ENCODE measurements at regions not wholly inside any gene's neighbourhood (a gene's known extent, or its start where the extent isn't known, plus 50 kb on each side); places are given as distances from the start of the nearest gene placed in this dataset.
"Not testable (repeated sequence)": the region's sequence is repeated elsewhere in the genome, so short reads cannot be mapped to it uniquely, and the experiment has no call there.

GRCh38 chr9:65444943-65445342, 159.9 kb upstream of the FOXD4L5 start:
- TF ChIP-seq CTCF (IDR thresholded peaks at IDR 0.05; ENCODE audit: low read depth, low read length, missing control alignments), result no peak
- no peak for DNase-seq (ENCODE audit: extremely low read depth, low read depth)
- H3K4me3 ChIP-seq (replicated peaks; ENCODE audit: low read depth, low read length), result no peak overlapping the region

DNA sequence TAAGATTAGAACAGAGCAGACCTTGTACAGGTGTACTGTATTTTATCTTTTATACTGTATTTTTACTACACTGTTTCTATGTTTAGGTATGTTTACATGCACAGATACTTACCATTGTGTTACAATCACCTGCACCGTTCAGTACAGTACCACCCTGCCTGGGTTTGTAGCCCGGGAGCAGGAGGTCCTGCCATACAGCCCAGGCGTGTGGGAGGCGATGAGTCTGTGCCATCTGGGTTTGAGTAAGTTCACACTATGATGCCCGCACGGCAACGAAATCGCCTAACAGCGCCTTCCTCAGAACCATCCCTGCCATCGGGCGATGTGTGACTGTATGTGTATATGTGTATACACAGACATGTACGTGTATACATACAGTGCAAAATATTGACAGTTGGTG, 157.1 kb upstream of the FOXD4L5 start:
- DNase-seq (ENCODE audit: extremely low read depth, low read depth); H3K4me3 ChIP-seq (replicated peaks; ENCODE audit: low read depth, low read length): not testable (repeated sequence)

- not testable (repeated sequence) for DNase-seq (ENCODE audit: extremely low read depth, low read depth); H3K4me3 ChIP-seq (replicated peaks; ENCODE audit: low read depth, low read length)
Measured at GRCh38 chr9:65441324-65441920, 156.4 kb upstream of the FOXD4L5 start.

- H3K4me3 ChIP-seq (replicated peaks; ENCODE audit: low read depth, low read length), result no peak overlapping the region
- no peak for TF ChIP-seq CTCF (IDR thresholded peaks at IDR 0.05; ENCODE audit: low read depth, low read length, missing control alignments)
- no peak for DNase-seq (ENCODE audit: extremely low read depth, low read depth)
Measured at GRCh38 chr9:65437724-65438123, 152.7 kb upstream of the FOXD4L5 start.

- no peak for TF ChIP-seq CTCF (IDR thresholded peaks at IDR 0.05; ENCODE audit: low read depth, low read length, missing control alignments)
- H3K4me3 ChIP-seq (replicated peaks; ENCODE audit: low read depth, low read length), result no peak overlapping the region
Measured at GRCh38 chr9:65435464-65435863, 150.5 kb upstream of the FOXD4L5 start.

DNA sequence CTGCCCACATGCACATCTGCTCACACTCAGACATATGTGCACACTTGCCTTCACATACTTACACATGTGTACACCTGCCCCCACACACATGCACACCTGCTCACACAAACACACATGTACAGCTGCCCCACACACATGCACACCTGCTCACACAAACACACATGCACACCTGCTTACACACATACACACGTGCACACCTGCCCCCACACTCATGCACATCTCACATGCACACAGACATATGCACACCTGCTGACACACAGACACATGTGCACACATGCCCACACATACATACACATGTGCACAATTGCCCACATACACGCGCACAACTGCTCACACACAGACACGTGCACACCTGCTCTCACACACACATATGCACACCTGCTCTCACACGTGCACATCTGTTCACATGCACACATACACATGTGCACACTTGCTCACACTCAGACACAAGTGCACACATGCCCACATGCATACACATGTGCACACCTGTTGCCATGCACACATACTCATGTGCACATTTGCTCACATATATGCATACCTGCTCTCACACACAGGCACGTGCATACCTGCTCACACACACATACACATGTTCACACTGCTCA, 147.8 kb upstream of the FOXD4L5 start:
- DNase-seq (ENCODE audit: extremely low read depth, low read depth), result no peak
- TF ChIP-seq CTCF (IDR thresholded peaks at IDR 0.05; ENCODE audit: low read depth, low read length, missing control alignments), result no peak
- H3K4me3 ChIP-seq (replicated peaks; ENCODE audit: low read depth, low read length), result no peak overlapping the region

More at GRCh38 chr9:65435464-65435863, 150.5 kb upstream of the FOXD4L5 start:
- no peak for DNase-seq (ENCODE audit: extremely low read depth, low read depth)

DNA sequence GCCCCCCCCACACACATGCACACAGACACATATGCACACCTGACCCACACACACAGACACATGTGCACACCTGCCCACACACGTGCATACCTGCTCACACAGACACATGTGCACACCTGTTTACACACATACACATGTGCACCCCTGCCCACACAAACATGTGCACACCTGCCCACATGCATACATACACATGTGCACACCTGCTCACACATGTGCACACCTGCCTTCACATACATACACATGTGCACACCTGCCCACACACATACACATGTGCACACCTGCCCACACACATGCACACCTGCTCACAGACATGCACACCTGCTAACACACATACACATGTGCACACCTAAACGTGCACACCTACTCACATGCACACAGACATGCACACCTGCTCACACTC, 147.0 kb upstream of the FOXD4L5 start:
- H3K4me3 ChIP-seq (replicated peaks; ENCODE audit: low read depth, low read length), result no peak overlapping the region
- no peak for DNase-seq (ENCODE audit: extremely low read depth, low read depth)
- no peak for TF ChIP-seq CTCF (IDR thresholded peaks at IDR 0.05; ENCODE audit: low read depth, low read length, missing control alignments)

DNA sequence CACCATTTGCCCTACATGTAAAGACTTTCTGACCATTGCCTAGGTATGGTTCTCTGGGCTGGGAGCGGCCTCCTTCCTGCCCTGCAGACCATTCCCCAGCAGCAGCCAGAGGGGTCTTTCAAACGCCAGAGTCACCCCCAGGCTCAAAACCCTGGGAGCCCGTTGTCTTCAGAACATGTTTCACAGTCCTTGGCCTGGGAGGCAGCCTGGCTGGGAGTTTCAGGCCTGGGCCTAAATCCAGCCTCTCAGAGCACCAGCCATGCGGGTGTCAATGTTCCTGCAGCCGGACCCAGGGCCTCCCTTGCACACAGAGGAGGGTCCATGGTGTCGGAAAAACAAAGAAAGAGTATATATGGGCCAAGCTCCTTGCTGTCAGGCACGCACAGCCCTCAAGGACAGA, 145.2 kb upstream of the FOXD4L5 start:
- no peak overlapping the region for H3K4me3 ChIP-seq (replicated peaks; ENCODE audit: low read depth, low read length)
- DNase-seq (ENCODE audit: extremely low read depth, low read depth), result no peak
- TF ChIP-seq CTCF (IDR thresholded peaks at IDR 0.05; ENCODE audit: low read depth, low read length, missing control alignments), result no peak

DNA sequence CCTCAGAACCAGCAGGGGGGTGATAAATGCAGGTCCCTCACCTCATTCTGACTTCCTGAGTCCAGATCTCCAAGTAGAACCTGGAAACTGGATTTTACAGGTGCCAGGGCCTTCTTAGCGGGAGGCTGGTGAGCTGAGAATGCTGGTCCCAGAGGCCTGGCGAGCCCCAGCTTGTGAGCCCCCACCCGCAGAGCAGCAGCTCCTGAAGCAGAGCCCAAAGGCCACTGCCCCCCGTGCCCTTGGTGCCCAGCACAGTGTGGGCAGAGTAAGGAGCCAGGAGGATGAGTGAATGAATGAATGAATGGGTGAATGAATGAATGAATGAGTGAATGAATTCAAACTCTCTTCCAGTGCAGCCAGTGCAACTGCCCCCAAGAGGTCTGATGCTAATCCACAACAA, 142.4 kb upstream of the FOXD4L5 start:
- not testable (repeated sequence) for H3K4me3 ChIP-seq (replicated peaks; ENCODE audit: low read depth, low read length); DNase-seq (ENCODE audit: extremely low read depth, low read depth)

DNA sequence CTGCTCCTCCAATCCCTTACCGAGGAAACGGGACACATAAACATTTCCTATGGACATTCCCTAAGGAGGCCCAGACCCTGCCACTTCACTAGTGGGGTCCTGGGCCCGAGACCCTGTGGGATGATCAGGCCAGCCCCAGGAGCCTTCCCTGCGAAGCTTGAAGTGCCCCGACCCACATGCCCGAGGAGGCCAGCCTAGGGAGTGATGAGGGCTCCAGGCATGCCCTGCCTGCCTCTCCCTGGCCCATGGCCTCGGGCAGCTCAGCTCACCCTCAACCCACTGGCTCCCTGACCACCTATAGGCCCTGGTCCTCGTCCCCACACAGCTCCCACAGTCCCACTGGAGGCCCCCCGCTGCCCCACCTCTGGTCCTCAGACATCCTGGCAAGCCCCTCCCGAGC, 141.8 kb upstream of the FOXD4L5 start:
- not testable (repeated sequence) for DNase-seq (ENCODE audit: extremely low read depth, low read depth); H3K4me3 ChIP-seq (replicated peaks; ENCODE audit: low read depth, low read length)

All from HFF-Myc (cell line).